GM23338 (cell line): ENCODE measurements at regions not wholly inside any gene's neighbourhood (a gene's known extent, or its start where the extent isn't known, plus 50 kb on each side); places are given as distances from the start of the nearest gene placed in this dataset.

Experiments
- CREB1 ChIP-seq: fragments of 250-450 bp; sonication (Bioruptor Pico); IDR thresholded peaks from 2 replicates; pipeline ENCODE4 v1.5.0; 2020; ENCODE audit warnings: low read depth, mild to moderate bottlenecking, moderate library complexity
- ETS1 ChIP-seq: IDR thresholded peaks from 2 replicates; pipeline ENCODE4 v1.6.1; 2016; ENCODE audit warnings: antibody characterized with exemption
- EZH2 ChIP-seq: fragments of 200-600 bp; sonication (generic); IDR thresholded peaks from one replicate; pipeline ENCODE4 v1.8.0; 2017; ENCODE audit warnings: antibody characterized with exemption, mild to moderate bottlenecking, low read depth; ENCODE audit not compliant: unreplicated experiment
- EZH2phosphoT487 ChIP-seq: fragments of 200-600 bp; sonication (generic); IDR thresholded peaks from one replicate; pipeline ENCODE4 v1.8.1; 2018; ENCODE audit warnings: antibody characterized with exemption; ENCODE audit not compliant: unreplicated experiment
- JUNB ChIP-seq: IDR thresholded peaks from one replicate; pipeline ENCODE4 v1.6.1; 2016; ENCODE audit warnings: antibody characterized with exemption; ENCODE audit not compliant: unreplicated experiment
- POLR2AphosphoS5 ChIP-seq: IDR thresholded peaks from 2 replicates; pipeline ENCODE4 v1.6.1; 2016; ENCODE audit warnings: antibody characterized with exemption, low read depth
- STAT1 ChIP-seq: IDR thresholded peaks from one replicate; pipeline ENCODE4 v1.6.1; 2016; ENCODE audit warnings: antibody characterized with exemption; ENCODE audit not compliant: unreplicated experiment
- ZNF114 ChIP-seq: fragments of 250-450 bp; sonication (Bioruptor Pico); IDR thresholded peaks from 2 replicates; pipeline ENCODE4 v1.5.0; 2020; ENCODE audit warnings: mild to moderate bottlenecking, moderate library complexity
- ZNF331 ChIP-seq: fragments of 250-450 bp; sonication (Bioruptor Pico); IDR thresholded peaks from 2 replicates; pipeline ENCODE4 v1.5.0; 2020; ENCODE audit warnings: low read depth, mild to moderate bottlenecking, moderate library complexity
- ZNF462 ChIP-seq: fragments of 250-450 bp; sonication (Bioruptor Pico); IDR thresholded peaks from 2 replicates; pipeline ENCODE4 v1.5.0; 2020; ENCODE audit warnings: mild to moderate bottlenecking, moderate library complexity
- TF ChIP-seq, protein P1 (sequence below), 2 experiments: fragments of 200-600 bp in 1 of 2; sonication (generic) in 1 of 2; conservative IDR thresholded peaks; 2 replicates each; pipeline versions ENCODE4 v1.5.1 to v1.6.1; 2016 to 2017; ENCODE audit warnings: antibody characterized with exemption in 2 of 2, low read depth in 2 of 2, mild to moderate bottlenecking in 2 of 2, moderate library complexity in 1 of 2
- TF ChIP-seq, protein P2 (sequence below): IDR thresholded peaks from one replicate; pipeline ENCODE4 v1.6.1; 2018; ENCODE audit warnings: antibody characterized with exemption; ENCODE audit not compliant: unreplicated experiment

DNA sequence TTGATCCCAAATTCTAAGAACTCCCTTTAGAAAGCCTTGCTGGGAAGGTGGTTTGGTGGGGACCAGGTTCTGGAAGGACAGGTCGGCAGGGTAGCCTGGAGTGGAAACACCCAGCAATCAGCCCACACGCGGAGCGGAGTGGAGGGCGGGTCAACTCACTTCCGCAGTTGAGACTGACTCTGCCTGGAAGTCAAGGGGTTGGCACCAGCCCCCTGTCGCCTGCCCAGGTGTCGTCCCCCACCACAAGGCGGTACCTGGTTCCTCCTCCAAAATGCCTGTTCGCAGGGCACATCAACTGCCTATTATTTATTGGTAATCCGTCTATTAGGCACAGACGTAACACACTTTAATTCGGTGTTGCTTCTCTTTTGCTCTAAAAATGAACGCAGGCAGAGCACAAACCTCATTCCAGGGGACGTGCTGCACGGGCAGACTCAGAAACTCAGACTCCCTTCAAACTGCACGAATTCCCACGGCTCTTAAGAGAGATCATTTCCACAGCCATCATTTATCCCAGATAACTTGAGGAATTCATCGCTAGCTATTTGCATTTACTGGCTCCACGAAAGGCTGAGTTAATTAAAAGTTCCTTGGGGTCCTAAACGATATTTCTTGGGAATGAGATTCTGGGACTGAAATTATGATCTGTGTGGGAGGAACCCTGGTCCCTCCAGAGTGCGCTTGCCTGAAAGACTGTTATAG is 248.2 kb upstream of the PPP2R2D start:
- TF ChIP-seq, protein P1, sequence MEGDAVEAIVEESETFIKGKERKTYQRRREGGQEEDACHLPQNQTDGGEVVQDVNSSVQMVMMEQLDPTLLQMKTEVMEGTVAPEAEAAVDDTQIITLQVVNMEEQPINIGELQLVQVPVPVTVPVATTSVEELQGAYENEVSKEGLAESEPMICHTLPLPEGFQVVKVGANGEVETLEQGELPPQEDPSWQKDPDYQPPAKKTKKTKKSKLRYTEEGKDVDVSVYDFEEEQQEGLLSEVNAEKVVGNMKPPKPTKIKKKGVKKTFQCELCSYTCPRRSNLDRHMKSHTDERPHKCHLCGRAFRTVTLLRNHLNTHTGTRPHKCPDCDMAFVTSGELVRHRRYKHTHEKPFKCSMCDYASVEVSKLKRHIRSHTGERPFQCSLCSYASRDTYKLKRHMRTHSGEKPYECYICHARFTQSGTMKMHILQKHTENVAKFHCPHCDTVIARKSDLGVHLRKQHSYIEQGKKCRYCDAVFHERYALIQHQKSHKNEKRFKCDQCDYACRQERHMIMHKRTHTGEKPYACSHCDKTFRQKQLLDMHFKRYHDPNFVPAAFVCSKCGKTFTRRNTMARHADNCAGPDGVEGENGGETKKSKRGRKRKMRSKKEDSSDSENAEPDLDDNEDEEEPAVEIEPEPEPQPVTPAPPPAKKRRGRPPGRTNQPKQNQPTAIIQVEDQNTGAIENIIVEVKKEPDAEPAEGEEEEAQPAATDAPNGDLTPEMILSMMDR (conservative IDR thresholded peaks at IDR 0.05; ENCODE audit: low read depth in 2 of 2), result no peak
- no peak for TF ChIP-seq POLR2AphosphoS5
- no peak for TF ChIP-seq EZH2
- TF ChIP-seq, protein P2, sequence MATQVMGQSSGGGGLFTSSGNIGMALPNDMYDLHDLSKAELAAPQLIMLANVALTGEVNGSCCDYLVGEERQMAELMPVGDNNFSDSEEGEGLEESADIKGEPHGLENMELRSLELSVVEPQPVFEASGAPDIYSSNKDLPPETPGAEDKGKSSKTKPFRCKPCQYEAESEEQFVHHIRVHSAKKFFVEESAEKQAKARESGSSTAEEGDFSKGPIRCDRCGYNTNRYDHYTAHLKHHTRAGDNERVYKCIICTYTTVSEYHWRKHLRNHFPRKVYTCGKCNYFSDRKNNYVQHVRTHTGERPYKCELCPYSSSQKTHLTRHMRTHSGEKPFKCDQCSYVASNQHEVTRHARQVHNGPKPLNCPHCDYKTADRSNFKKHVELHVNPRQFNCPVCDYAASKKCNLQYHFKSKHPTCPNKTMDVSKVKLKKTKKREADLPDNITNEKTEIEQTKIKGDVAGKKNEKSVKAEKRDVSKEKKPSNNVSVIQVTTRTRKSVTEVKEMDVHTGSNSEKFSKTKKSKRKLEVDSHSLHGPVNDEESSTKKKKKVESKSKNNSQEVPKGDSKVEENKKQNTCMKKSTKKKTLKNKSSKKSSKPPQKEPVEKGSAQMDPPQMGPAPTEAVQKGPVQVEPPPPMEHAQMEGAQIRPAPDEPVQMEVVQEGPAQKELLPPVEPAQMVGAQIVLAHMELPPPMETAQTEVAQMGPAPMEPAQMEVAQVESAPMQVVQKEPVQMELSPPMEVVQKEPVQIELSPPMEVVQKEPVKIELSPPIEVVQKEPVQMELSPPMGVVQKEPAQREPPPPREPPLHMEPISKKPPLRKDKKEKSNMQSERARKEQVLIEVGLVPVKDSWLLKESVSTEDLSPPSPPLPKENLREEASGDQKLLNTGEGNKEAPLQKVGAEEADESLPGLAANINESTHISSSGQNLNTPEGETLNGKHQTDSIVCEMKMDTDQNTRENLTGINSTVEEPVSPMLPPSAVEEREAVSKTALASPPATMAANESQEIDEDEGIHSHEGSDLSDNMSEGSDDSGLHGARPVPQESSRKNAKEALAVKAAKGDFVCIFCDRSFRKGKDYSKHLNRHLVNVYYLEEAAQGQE, result no peak
- no peak for TF ChIP-seq ZNF331
- TF ChIP-seq EZH2phosphoT487, result no peak
- no peak for TF ChIP-seq ETS1
- TF ChIP-seq JUNB, result no peak
- no peak for TF ChIP-seq ZNF114 (CRISPR knock-in tag)
- TF ChIP-seq CREB1 (CRISPR knock-in tag), result no peak
- TF ChIP-seq ZNF462 (CRISPR knock-in tag), result no peak
- no peak for TF ChIP-seq STAT1
